ENCODE measurements at regions not wholly inside any gene's neighbourhood (a gene's known extent, or its start where the extent isn't known, plus 50 kb on each side); places are given as distances from the start of the nearest gene placed in this dataset.

- no peak for DNase-seq
Observed at GRCh38 chr3:189118896-189119295, 52.9 kb upstream of the TPRG1 start.

DNA sequence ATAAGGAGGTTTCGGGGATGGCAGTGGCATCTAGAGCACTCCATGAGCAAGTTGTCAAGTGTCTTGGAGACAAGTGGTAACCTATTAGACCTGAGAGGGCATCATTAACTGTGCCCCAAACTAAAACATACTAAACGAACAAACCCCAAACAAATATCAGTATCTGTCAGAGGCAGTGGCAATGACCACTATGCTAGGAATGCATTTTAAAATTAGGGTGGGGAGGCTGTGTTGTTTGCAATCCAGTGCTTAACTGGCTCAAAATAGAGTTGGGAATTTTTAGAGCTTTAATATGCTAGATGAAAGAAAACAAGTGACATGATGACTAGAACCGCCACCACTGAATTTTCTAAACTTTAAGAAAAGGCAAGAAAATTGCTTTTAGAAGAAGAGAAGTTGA, 51.8 kb upstream of the TPRG1 start:
- no peak for DNase-seq

GRCh38 chr3:189121092-189121491, 50.7 kb upstream of the TPRG1 start:
- DNase-seq, result no peak
